ENCODE measurements at regions not wholly inside any gene's neighbourhood (a gene's known extent, or its start where the extent isn't known, plus 50 kb on each side); places are given as distances from the start of the nearest gene placed in this dataset.

DNA sequence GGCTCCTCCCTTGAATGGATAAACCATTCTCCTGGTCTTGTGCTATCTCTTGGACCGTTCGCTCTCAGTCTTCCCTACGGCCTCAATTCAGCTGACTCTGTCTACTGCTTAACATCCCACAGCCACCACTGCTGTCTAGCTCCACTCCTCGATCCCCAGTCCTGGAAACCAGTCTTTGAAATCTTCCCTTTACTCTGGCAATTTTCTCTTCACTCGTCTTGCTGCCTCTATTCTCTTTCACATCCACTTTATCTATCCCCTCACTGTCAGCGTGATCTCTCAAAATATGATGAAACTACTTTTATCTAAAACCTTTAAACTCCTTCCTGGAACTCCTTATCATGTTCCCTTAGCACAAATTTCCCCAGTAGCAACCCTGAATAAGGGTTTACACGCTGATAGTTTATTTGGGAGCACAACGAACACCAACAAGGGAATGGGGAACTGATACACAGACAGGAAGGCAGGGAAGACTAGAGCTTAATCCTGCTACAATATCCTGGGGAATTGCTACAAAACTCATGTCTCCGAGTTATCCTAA is 131.6 kb upstream of the SAMSN1 start (continued):
- no peak for TF ChIP-seq SUPT5H (IDR thresholded peaks at IDR 0.05)
- no peak for TF ChIP-seq ZC3H8 (IDR thresholded peaks at IDR 0.05)
- TF ChIP-seq BRD9 (IDR thresholded peaks at IDR 0.05; ENCODE audit: low read depth, partially characterized antibody): peak; percentile 53
- TF ChIP-seq, protein P1, sequence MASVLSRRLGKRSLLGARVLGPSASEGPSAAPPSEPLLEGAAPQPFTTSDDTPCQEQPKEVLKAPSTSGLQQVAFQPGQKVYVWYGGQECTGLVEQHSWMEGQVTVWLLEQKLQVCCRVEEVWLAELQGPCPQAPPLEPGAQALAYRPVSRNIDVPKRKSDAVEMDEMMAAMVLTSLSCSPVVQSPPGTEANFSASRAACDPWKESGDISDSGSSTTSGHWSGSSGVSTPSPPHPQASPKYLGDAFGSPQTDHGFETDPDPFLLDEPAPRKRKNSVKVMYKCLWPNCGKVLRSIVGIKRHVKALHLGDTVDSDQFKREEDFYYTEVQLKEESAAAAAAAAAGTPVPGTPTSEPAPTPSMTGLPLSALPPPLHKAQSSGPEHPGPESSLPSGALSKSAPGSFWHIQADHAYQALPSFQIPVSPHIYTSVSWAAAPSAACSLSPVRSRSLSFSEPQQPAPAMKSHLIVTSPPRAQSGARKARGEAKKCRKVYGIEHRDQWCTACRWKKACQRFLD (CRISPR knock-in tag; IDR thresholded peaks at IDR 0.05): no peak
- TF ChIP-seq ZNF589 (CRISPR knock-in tag; IDR thresholded peaks at IDR 0.05; ENCODE audit: low read depth): peak; percentile 61
- no peak for TF ChIP-seq GTF2F1 (IDR thresholded peaks at IDR 0.05; ENCODE audit: low read depth, low read length)
- TF ChIP-seq MNT (conservative IDR thresholded peaks at IDR 0.05): no peak
- no peak for TF ChIP-seq ZNF134 (CRISPR knock-in tag; conservative IDR thresholded peaks at IDR 0.05)
- TF ChIP-seq BCOR (IDR thresholded peaks at IDR 0.05): no peak
- TF ChIP-seq CC2D1A (IDR thresholded peaks at IDR 0.05): peak; percentile 56; the same call in 1 of the 2 replicates
- TF ChIP-seq POLR2H (tag; IDR thresholded peaks at IDR 0.05; ENCODE audit: low read depth): peak; percentile 51; the same call in 1 of the 2 replicates
- peak; percentile 29 for TF ChIP-seq KDM5B (IDR thresholded peaks at IDR 0.05; ENCODE audit: insufficient replicate concordance, low read depth, low read length)
- peak; percentile 35 for TF ChIP-seq ATF7 (IDR thresholded peaks at IDR 0.05)
- TF ChIP-seq FOXM1 (IDR thresholded peaks at IDR 0.05; ENCODE audit: low read depth): peak; percentile 36; the same call in 1 of the 2 replicates
- no peak for TF ChIP-seq FOXM1 (CRISPR knock-in tag; IDR thresholded peaks at IDR 0.05; ENCODE audit: low read depth)
- TF ChIP-seq SIRT6 (IDR thresholded peaks at IDR 0.05; ENCODE audit: low read depth, low read length): no peak
- no peak for TF ChIP-seq DNMT1 (IDR thresholded peaks at IDR 0.05)
- peak; percentile 68 to 70 for TF ChIP-seq AFF1 (IDR thresholded peaks at IDR 0.05; ENCODE audit: low read depth in 1 of 2, partially characterized antibody in 2 of 2)
- TF ChIP-seq RBM22 (IDR thresholded peaks at IDR 0.05; ENCODE audit: low read depth, low read length, poor library complexity, severe bottlenecking): no peak
- peak; percentile 22; the same call in 1 of the 2 replicates for TF ChIP-seq SMARCC2 (IDR thresholded peaks at IDR 0.05; ENCODE audit: low read depth)
- no peak for TF ChIP-seq NR2C1 (IDR thresholded peaks at IDR 0.05)
- peak; percentile 50; the same call in 1 of the 2 replicates for TF ChIP-seq NR2C1 (tag; IDR thresholded peaks at IDR 0.05)
- TF ChIP-seq ZBTB26 (CRISPR knock-in tag; IDR thresholded peaks at IDR 0.05): peak; percentile 77; the same call in 1 of the 2 replicates

Data from K562 (cell line).